ENCODE measurements at regions not wholly inside any gene's neighbourhood (a gene's known extent, or its start where the extent isn't known, plus 50 kb on each side); places are given as distances from the start of the nearest gene placed in this dataset.

GRCh38 chr13:94967183-94968039 lies 255.1 kb upstream of the SOX21 start:
- TF ChIP-seq CTCF (IDR thresholded peaks at IDR 0.05; ENCODE audit: poor library complexity, severe bottlenecking) (no peak), MXI1 (conservative IDR thresholded peaks at IDR 0.05; ENCODE audit: poor library complexity, severe bottlenecking) (no peak), TAF1 (IDR thresholded peaks at IDR 0.05; ENCODE audit: low read depth) (no peak), POLR2AphosphoS5 (IDR thresholded peaks at IDR 0.05) (peak; percentile 8), RAD21 (conservative IDR thresholded peaks at IDR 0.05) (peak; percentile 8)
